ENCODE measurements at regions not wholly inside any gene's neighbourhood (a gene's known extent, or its start where the extent isn't known, plus 50 kb on each side); places are given as distances from the start of the nearest gene placed in this dataset.

DNA sequence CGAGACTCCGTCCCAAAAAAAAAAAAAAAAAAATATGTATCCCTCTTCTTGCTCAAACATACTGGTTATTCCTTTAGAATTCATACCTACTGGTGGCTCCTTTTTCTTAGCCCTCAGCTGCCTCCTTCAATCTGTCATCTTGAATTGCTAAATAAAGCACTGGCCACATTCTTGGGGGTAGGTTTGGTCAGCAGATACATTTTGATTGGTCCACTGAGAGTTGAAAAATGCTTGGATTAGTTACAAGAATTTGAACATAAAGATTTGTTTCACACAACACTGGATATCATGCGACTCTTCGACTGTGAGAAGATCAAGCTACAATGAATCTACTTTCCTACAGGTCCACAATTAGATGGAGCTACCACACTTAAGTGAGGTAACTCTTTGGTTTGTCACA lies 906.1 kb upstream of the SLC39A10 start:
- DNase-seq (no peak), ATAC-seq (replicated peaks) (no peak)
- no peaks in the 10 kb centered on the region for H3K36me3 Mint-ChIP-seq
- H3K9me3 Mint-ChIP-seq = no peaks in the 10 kb centered on the region
- no peak overlapping the region for H3K27ac Mint-ChIP-seq
- H3K27me3 Mint-ChIP-seq = no peaks in the 10 kb centered on the region
- H3K4me1 Mint-ChIP-seq = no peaks in the 10 kb centered on the region
- no peak overlapping the region for H3K4me3 Mint-ChIP-seq

DNA sequence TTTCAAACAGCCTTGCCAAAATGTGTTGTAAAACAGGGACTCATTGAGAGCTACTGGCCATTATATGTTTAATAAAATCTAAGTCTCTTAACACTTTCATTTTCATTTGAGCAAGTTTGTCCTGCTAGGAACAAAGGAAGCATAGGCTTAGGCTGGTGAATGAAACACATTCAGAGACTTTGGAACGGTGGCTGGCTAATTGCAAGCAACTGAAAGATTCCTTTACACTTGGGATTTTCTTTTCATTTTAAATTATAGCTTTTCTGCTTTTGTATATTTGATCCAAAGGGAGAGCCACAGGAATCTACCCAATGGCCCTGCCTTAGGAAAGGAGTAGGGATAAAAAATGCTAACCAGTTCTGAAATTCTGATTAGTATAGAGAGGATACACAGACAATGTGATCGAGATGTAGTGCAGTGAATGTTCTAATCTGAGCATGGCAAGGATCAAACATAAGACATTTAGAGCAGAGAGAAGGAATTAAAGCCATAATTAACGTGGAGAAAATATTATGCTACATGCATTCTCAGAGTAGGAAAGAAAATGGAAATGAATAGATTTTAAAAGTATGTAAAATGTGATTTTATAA lies 911.4 kb upstream of the SLC39A10 start:
- no peaks in the 10 kb centered on the region for H3K9me3 Mint-ChIP-seq
- H3K4me1 Mint-ChIP-seq = no peaks in the 10 kb centered on the region
- DNase-seq (no peak), ATAC-seq (replicated peaks) (no peak)
- H3K27me3 Mint-ChIP-seq = no peaks in the 10 kb centered on the region
- no peak overlapping the region for H3K27ac Mint-ChIP-seq
- no peak overlapping the region for H3K4me3 Mint-ChIP-seq
- no peaks in the 10 kb centered on the region for H3K36me3 Mint-ChIP-seq

DNA sequence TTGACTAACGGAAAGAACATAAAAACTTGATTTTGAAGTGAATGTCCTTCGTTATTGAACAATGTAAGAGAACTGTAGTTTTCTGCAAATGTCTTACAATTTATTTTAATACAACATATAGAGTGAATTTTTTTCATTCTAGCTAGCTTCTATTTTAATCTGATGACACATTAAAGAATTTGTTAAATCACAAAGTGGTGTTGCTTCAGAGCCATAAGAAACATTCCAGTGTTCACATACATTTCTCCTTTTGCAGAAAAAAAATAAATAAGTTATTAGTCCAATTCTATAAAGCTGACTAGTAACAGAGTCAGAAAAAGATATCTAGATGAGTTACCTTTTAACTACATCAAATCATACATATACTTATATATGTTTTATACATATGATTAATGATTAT lies 914.3 kb upstream of the SLC39A10 start:
- Mint-ChIP-seq H3K4me3 (no peak overlapping the region), H3K27ac (no peak overlapping the region), H3K9me3 (no peaks in the 10 kb centered on the region), H3K36me3 (no peaks in the 10 kb centered on the region), H3K4me1 (no peaks in the 10 kb centered on the region), H3K27me3 (no peaks in the 10 kb centered on the region)
- no peak for ATAC-seq (replicated peaks)
- no peak for DNase-seq

DNA sequence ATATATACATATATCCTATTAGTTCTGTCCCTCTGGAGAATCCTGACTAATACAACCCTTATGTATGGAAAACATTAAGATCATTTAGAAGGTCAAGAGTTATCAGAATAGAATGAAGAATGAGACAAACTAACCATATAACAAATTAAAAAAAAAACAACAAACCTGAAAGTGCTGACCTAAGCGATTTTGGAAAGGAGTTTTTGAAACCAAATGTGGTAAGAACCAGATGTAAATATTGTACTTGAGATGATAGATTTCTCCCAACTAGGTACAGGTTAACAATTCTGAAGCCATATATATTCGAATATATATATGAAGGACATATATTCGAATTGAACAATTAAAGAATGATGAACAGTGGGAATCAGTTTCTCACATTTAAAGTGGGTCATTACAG lies 917.8 kb upstream of the SLC39A10 start:
- Mint-ChIP-seq H3K27me3 (no peaks in the 10 kb centered on the region), H3K27ac (no peak overlapping the region), H3K9me3 (peaks cover 0 to 4% of the 10 kb centered on the region in 2 donors), H3K36me3 (no peaks in the 10 kb centered on the region), H3K4me3 (no peak overlapping the region), H3K4me1 (no peaks in the 10 kb centered on the region)
- DNase-seq (no peak), ATAC-seq (replicated peaks) (no peak)

DNA sequence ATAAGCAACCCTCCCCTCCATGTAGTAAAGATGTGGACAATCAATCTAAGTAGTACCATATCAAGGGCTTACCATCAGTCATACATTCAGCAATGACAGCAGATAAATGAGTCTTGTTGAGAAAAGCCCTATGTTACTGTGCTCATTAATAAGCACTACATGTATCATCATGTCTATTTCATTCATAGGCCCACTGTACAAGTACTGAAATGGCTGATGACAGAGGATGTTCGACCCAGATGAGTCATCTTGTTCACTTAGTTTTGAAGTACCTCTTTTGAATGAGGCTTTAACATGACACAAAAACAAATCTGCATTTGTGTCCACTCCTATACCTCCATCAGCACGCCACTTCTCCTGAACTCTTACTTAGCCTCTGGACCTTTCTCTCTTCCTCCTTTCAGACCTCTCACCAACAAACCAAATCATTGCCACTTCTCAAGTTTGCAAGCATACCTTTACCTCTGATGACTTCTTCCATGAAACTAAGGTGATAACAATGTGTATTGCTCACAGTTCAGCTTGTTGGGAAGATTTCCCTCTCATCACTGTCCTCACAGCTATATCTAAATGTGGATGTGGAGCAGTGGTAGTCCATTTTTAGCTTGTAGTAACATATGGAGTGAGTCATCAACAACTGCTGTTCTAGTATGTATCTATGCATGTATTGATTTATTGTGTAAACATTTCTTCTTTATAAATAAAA lies 921.0 kb upstream of the SLC39A10 start:
- Mint-ChIP-seq H3K27me3 (no peaks in the 10 kb centered on the region), H3K9me3 (peaks cover 0 to 4% of the 10 kb centered on the region in 2 donors), H3K4me3 (no peak overlapping the region), H3K4me1 (no peaks in the 10 kb centered on the region), H3K36me3 (no peaks in the 10 kb centered on the region), H3K27ac (no peak overlapping the region)
- DNase-seq = no peak
- ATAC-seq (replicated peaks) = no peak

DNA sequence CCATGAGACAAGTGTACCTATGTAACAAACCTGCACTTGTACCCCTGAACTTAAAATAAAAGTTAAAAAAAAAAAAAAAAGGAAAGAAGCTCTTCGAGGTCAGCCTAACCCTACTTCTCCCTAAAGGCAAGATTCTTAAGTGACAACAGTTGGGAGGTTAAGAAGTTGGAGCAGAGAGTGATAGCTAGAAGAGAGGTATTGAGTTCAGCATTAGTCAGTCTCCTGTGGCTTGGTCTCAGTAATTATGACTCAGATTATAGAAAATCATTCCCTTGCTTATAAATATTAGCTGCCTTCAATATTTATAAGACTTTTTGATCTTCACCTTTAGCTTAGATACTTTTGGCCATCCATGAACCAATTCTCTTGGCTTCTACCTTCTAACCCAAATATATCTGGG lies 926.8 kb upstream of the SLC39A10 start:
- DNase-seq = no peak
- Mint-ChIP-seq H3K36me3 (no peaks in the 10 kb centered on the region), H3K4me1 (no peaks in the 10 kb centered on the region), H3K27me3 (no peaks in the 10 kb centered on the region), H3K4me3 (no peak overlapping the region), H3K27ac (no peak overlapping the region), H3K9me3 (peaks cover 0 to 3% of the 10 kb centered on the region in 2 donors)
- ATAC-seq (replicated peaks) = no peak

DNA sequence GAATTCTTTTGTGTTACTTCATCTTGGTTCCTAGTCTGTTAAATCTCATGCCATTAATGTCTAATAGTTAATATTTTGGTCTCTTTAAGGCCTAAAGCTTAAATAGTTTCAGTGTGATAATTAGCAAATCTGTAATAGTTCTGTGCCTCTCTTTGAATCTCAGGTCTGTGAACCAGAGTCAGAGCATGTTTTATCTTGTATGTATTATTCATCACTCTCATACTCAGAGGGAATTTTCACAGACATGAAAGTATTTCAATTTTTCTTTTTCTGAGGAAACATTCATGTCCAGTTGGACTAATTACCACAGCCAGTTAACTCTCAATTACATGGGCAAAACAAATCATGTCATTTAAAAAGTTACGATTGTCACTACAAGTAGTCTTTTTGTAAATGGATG lies 931.9 kb upstream of the SLC39A10 start:
- ATAC-seq (replicated peaks) (no peak), DNase-seq (no peak)
- Mint-ChIP-seq H3K27me3 (no peaks in the 10 kb centered on the region), H3K9me3 (no peaks in the 10 kb centered on the region), H3K4me3 (no peak overlapping the region), H3K36me3 (no peaks in the 10 kb centered on the region), H3K4me1 (no peaks in the 10 kb centered on the region), H3K27ac (no peak overlapping the region)

DNA sequence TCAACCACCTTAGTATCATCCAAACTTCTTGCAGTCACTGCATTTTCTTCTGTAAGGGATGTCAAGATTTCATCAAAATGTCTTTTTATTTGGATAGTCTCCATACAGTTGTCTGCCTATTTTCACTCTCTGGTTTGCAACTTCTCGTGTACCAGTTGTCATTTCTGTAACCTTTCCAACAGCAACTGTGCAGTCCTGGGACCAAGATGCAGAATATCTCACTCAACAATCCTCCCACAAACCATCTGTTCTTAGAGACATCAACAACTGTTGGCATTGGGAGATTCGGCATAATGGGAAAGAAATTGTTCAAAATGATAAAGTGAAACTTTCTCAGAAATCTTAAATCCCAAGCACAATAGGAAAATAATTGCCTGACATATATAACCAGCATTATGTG lies 933.6 kb upstream of the SLC39A10 start:
- Mint-ChIP-seq H3K4me1 (no peaks in the 10 kb centered on the region), H3K36me3 (no peaks in the 10 kb centered on the region), H3K27me3 (no peaks in the 10 kb centered on the region), H3K4me3 (no peak overlapping the region), H3K9me3 (no peaks in the 10 kb centered on the region), H3K27ac (no peak overlapping the region)
- DNase-seq (no peak), ATAC-seq (replicated peaks) (no peak)

DNA sequence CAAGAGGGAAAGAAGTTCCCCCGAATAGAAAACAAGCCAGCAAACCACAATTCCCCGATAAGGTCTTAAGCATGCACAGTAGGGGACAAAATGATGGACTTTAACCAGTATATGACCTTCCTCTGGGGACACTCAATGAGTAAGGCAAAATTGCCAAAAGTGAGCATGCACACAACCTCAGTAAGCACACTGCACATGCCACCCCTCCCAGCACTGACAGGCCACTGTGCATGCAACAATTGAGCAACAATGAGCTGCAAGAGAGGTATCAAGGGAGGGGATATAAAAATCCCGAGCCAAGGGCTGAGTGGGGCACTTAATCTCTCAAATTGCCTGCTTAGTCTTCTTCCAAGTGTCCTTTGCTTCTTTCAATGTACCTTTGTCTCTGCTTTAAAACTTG lies 935.8 kb upstream of the SLC39A10 start:
- ATAC-seq (replicated peaks) (no peak), DNase-seq (no peak)
- H3K9me3 Mint-ChIP-seq = no peaks in the 10 kb centered on the region
- no peaks in the 10 kb centered on the region for H3K36me3 Mint-ChIP-seq
- H3K4me3 Mint-ChIP-seq = no peak overlapping the region
- H3K27me3 Mint-ChIP-seq = no peaks in the 10 kb centered on the region
- H3K27ac Mint-ChIP-seq = no peak overlapping the region
- no peaks in the 10 kb centered on the region for H3K4me1 Mint-ChIP-seq

DNA sequence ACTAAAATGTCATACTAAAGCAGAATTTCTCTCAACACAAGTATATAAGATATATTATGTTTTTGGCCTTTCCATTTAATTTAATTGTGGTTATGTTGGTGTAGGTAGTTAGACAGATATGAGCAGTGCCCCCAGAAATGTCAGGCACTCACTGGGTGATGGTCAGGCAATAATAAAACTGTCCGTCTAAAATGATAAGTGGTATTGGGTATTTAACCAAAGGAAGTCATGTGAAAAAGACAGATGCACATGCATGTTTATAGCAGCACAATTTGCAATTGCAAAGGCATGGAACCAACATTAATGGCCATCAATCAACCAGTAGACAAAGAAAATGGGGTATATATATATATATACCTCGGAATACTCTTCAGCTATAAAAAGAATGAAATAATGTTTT lies 936.6 kb upstream of the SLC39A10 start:
- Mint-ChIP-seq H3K9me3 (no peaks in the 10 kb centered on the region), H3K27me3 (no peaks in the 10 kb centered on the region), H3K36me3 (no peaks in the 10 kb centered on the region), H3K4me1 (no peaks in the 10 kb centered on the region), H3K27ac (no peak overlapping the region), H3K4me3 (no peak overlapping the region)
- ATAC-seq (replicated peaks) (no peak), DNase-seq (no peak)

DNA sequence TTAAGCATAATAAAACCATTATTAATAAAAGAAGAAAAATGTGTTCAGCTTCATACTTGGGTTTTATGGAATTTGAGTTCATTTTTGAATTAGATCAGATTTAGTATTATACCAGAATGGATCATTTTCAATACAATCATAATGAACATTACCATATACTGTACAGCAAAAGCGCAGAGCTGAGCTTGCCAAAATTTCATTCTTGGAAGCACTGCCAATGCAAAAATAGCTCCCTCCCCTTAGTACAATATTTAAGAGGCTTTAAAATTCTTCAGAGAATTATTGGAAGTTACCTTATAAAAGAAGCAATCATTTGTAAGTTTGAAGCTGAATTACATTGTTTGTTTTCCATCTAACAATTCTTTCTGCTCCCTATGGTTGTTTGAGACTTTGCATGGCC lies 938.1 kb upstream of the SLC39A10 start:
- no peak for ATAC-seq (replicated peaks)
- no peaks in the 10 kb centered on the region for H3K4me1 Mint-ChIP-seq
- H3K27ac Mint-ChIP-seq = no peak overlapping the region
- no peak overlapping the region for H3K4me3 Mint-ChIP-seq
- H3K27me3 Mint-ChIP-seq = no peaks in the 10 kb centered on the region
- DNase-seq = no peak
- H3K36me3 Mint-ChIP-seq = no peaks in the 10 kb centered on the region
- no peaks in the 10 kb centered on the region for H3K9me3 Mint-ChIP-seq

DNA sequence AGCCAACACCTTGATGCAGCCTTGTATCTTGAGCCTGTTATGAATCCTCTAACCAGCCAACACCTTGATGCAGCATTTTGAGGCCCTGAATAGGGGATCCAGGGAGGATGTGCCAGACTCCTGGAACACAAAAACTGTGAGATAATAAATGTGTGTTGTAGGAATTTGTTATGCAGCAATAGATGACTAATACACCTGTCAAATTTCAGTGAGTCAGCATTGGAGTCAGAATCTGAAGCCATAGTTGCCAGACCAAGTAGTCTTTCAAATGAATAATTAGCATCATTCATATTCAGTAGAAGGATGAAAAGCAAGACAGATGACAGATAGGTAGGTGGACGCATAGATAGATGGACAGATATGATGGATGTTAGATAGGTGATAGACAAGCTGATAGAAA lies 942.5 kb upstream of the SLC39A10 start:
- no peak overlapping the region for H3K27ac Mint-ChIP-seq
- no peaks in the 10 kb centered on the region for H3K4me1 Mint-ChIP-seq
- no peaks in the 10 kb centered on the region for H3K9me3 Mint-ChIP-seq
- H3K36me3 Mint-ChIP-seq = no peaks in the 10 kb centered on the region
- no peak for DNase-seq
- no peak for ATAC-seq (replicated peaks)
- no peak overlapping the region for H3K4me3 Mint-ChIP-seq
- H3K27me3 Mint-ChIP-seq = no peaks in the 10 kb centered on the region

DNA sequence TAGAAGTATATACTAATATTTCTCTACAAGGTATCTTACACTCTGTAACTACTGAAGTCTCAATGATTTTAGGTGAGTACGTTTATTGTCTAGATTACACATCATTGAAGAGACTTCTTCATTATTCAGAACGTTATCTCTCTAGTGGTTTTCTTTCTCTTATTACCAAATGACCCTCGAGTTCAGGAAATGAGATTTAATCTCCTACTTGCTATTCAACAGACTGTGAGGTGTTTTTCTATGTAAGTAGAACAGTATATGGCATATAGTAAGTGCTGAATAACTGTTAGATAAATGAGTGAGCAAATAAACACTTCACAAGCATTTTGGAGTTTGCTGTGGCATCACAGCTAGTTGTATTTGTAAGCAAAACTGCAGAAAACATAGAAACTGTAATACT lies 947.2 kb upstream of the SLC39A10 start:
- ATAC-seq (replicated peaks) (no peak), DNase-seq (no peak)
- Mint-ChIP-seq H3K9me3 (no peaks in the 10 kb centered on the region), H3K4me1 (no peaks in the 10 kb centered on the region), H3K4me3 (no peak overlapping the region), H3K27ac (no peak overlapping the region), H3K27me3 (no peaks in the 10 kb centered on the region), H3K36me3 (no peaks in the 10 kb centered on the region)

DNA sequence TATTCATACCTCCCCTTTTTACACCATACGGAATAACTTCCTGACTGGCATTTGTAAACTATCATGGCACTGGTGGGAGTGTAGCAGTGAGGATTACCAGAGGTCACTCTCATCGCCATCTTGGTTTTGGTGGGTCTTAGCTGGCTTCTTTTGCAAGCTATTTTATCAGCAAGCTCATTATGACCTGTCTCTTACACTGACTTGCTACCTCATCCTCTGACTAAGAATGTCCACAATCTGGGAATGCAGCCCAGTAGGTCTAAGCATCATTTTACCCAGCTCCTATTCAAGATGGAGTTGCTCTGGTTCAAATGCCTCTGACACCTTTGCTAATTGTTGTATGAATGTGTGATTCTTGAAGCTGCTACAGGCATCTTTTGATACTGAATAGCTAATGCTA lies 950.8 kb upstream of the SLC39A10 start:
- ATAC-seq (replicated peaks) (no peak), DNase-seq (no peak)
- no peaks in the 10 kb centered on the region for H3K36me3 Mint-ChIP-seq
- H3K9me3 Mint-ChIP-seq = no peaks in the 10 kb centered on the region
- no peaks in the 10 kb centered on the region for H3K27me3 Mint-ChIP-seq
- no peak overlapping the region for H3K4me3 Mint-ChIP-seq
- no peak overlapping the region for H3K27ac Mint-ChIP-seq
- H3K4me1 Mint-ChIP-seq = no peaks in the 10 kb centered on the region

DNA sequence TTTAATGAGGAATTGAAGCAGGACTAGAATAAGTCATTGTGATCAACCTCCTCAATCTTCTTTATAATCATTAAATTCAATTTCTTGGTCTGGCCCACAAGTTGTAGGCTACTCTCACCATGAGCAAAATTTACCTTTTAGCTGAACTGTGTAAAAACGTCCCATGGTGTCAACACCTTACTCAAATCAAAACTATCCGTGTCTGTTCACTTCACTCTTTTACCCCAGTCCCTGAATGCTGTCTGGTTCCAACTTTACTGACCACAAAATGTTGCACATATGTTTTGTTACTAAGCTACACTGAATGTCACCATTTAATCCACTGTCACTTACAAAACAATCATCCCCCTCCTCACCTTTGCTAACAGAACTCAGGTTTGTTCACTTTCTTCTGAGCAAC lies 951.6 kb upstream of the SLC39A10 start:
- Mint-ChIP-seq H3K27me3 (no peaks in the 10 kb centered on the region), H3K27ac (no peak overlapping the region), H3K4me3 (no peak overlapping the region), H3K36me3 (no peaks in the 10 kb centered on the region), H3K9me3 (no peaks in the 10 kb centered on the region), H3K4me1 (no peaks in the 10 kb centered on the region)
- DNase-seq = no peak
- ATAC-seq (replicated peaks) = no peak

DNA sequence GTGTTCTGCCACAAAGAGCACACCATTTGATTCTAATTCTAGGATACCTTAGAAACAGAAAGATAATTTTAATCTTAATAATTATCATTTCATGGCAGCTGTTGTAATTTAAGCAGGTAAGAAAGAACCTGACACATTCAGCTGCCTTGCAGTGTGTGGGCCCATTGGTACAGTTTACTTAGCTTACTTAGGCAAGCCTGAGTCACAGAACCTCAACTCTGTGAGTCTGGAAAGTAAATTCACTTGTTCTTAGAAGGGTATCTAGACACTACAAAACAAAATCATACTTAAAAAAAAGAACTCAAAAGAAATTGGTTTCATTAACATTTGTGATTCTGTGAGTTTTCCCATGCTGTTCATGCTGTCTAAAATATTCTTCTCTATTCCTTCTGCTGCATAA lies 956.3 kb upstream of the SLC39A10 start:
- Mint-ChIP-seq H3K4me1 (no peaks in the 10 kb centered on the region), H3K27me3 (no peaks in the 10 kb centered on the region), H3K36me3 (no peaks in the 10 kb centered on the region), H3K27ac (no peak overlapping the region), H3K9me3 (peaks cover 0 to 3% of the 10 kb centered on the region in 2 donors), H3K4me3 (no peak overlapping the region)
- ATAC-seq (replicated peaks) (no peak), DNase-seq (no peak)
